Activated naive CD4-positive, alpha-beta T cell treated with anti-CD3 and anti-CD28 coated beads, Interleukin-2, amount 50 U/mL, for 24 hours (primary cell): ENCODE measurements at regions not wholly inside any gene's neighbourhood (a gene's known extent, or its start where the extent isn't known, plus 50 kb on each side); places are given as distances from the start of the nearest gene placed in this dataset.

Experiments
- H3K27ac Mint-ChIP-seq: one replicate; pipeline ENCODE4 v1.8.0; 2021; ENCODE audit warnings: mild to moderate bottlenecking, mixed read lengths
- H3K27me3 Mint-ChIP-seq: one replicate; pipeline ENCODE4 v1.8.0; 2021; ENCODE audit warnings: mixed read lengths
- H3K36me3 Mint-ChIP-seq: one replicate; pipeline ENCODE4 v1.8.0; 2021; ENCODE audit warnings: mixed read lengths
- H3K4me1 Mint-ChIP-seq: one replicate; pipeline ENCODE4 v1.8.0; 2021; ENCODE audit warnings: mixed read lengths
- H3K4me3 Mint-ChIP-seq: one replicate; pipeline ENCODE4 v1.8.0; 2021; ENCODE audit warnings: mild to moderate bottlenecking, mixed read lengths
- H3K9me3 Mint-ChIP-seq: one replicate; pipeline ENCODE4 v1.8.0; 2021; ENCODE audit warnings: mixed read lengths

DNA sequence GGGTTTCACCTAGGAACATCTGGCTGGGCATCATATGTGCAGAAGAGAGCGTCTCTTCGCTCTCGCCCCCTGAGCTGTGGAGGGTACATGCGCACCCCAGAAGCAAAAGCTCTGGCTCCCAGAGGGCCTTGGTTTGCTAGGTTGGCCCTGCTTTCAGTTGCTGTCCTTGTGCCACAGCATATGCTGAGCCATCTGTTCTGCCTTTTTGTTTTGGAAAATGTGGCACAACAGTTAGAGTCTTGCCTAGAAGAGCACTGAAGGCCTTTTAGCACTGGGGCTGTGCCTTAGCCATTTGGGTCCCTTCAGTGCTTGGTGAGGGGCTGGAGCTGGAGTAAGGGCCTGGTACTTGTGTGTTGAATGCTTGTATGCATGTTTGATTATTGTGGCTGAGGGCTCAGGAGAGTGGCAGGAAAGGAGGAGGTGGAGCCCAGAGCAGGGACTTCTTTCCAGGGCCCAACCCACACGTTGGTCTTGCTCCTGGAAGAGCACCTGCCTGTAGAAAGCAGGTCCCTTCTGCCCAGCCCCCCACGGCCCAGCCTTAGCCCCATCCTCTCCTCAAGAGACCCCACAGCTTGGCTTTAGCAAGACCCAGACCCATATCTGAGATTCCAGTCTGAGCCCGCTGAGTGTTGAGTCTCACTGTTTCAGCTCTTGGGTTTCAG is 113.7 kb downstream of the SLC25A47 start:
- peaks cover 40% of the 10 kb centered on the region for H3K4me1 Mint-ChIP-seq
- H3K4me3 Mint-ChIP-seq, result no peak overlapping the region
- H3K9me3 Mint-ChIP-seq, result no peaks in the 10 kb centered on the region
- H3K27me3 Mint-ChIP-seq, result no peaks in the 10 kb centered on the region
- H3K36me3 Mint-ChIP-seq, result peaks cover 3% of the 10 kb centered on the region
- peak overlapping the region; percentile 57 for H3K27ac Mint-ChIP-seq

DNA sequence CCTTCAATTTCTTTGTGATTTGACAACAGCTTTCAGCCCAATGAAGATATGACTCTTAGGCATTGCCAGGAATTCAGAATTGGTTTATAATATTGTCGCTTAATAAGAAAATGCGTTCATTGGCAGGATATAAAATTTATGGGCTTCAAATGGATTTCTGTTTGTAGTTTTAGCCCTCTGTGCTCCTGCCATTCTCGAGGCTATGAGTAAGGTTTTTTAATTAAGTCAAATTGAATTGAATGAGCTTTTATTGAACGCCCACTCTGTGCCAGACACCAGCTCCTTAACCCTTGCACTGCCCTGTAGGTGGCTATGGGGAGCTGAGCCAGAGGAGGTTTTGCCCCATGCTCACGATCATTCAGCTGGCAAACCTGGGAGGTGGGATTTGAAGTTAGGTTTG is 115.1 kb downstream of the SLC25A47 start:
- H3K9me3 Mint-ChIP-seq, result no peaks in the 10 kb centered on the region
- no peak overlapping the region for H3K27ac Mint-ChIP-seq
- no peak overlapping the region for H3K4me3 Mint-ChIP-seq
- H3K4me1 Mint-ChIP-seq, result peaks cover 40% of the 10 kb centered on the region
- no peaks in the 10 kb centered on the region for H3K36me3 Mint-ChIP-seq
- no peaks in the 10 kb centered on the region for H3K27me3 Mint-ChIP-seq

DNA sequence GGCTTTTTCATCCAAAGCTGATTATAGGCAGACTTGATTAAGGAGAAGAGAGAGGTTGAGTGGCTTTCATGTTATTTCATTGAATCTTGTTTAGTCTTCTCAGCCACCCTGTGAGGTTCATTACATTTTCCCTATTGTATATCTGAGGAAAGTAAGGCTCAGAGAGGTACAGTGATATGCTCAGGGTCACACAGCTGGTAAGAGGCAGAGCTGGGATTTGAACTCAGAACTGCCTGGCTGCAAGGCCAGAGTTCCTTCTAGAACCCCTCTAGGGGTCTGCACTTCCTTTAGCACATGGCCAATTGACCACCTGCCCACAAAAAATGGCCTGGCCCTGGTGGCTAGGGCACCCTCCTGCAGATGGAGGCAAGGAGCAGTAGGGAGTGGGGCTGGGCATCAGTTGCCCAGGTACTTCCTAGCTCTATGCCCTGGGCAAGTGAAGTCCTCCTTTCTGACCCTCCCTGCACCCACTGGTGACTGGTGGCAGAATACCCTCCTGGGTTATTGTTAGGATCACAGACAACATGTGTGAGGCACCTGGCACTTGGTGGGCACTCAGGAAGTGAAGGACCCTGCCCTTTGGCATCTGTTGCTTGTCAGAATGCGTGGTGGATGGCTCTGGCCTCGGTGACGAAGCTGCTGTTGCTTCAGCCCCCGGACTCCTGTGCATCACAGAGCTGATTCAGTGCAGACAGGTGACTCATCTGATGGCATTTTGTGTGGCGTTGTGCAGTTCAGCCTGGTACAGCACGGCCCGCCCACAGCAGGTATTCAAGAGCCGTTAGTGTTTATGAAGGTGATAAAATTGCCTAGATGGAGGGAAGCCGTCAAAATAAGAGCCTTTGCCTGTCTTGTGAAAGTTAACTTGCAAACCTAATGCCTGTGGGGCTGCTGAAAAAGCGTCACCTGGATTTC is 115.8 kb downstream of the SLC25A47 start:
- no peak overlapping the region for H3K4me3 Mint-ChIP-seq

DNA sequence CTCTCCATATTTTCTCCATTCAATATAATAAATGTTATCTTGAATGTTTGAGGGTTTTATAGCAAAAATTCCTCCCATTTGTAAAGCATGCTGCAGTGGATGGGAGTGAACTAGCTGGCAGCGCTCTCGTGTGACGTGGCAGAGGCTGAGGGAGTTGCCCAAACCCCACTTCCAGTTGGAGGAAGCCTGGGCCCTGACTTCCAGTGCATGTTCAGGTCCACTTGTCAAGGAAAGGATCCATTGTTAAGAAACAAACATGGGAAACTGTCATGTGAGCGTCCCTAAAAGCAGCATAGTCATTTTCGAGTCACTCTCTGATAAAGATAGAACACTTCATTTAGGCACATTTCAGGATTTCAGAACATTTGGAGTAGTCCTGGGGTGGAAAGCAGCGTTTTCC is 116.6 kb downstream of the SLC25A47 start:
- Mint-ChIP-seq H3K4me1 (peaks cover 40% of the 10 kb centered on the region), H3K9me3 (no peaks in the 10 kb centered on the region), H3K27me3 (no peaks in the 10 kb centered on the region), H3K36me3 (no peaks in the 10 kb centered on the region), H3K4me3 (no peak overlapping the region), H3K27ac (no peak overlapping the region)

More for the DNA sequence above, 115.8 kb downstream of the SLC25A47 start:
- no peaks in the 10 kb centered on the region for H3K9me3 Mint-ChIP-seq
- no peaks in the 10 kb centered on the region for H3K36me3 Mint-ChIP-seq
- no peaks in the 10 kb centered on the region for H3K27me3 Mint-ChIP-seq
- peaks cover 40% of the 10 kb centered on the region for H3K4me1 Mint-ChIP-seq
- no peak overlapping the region for H3K27ac Mint-ChIP-seq

DNA sequence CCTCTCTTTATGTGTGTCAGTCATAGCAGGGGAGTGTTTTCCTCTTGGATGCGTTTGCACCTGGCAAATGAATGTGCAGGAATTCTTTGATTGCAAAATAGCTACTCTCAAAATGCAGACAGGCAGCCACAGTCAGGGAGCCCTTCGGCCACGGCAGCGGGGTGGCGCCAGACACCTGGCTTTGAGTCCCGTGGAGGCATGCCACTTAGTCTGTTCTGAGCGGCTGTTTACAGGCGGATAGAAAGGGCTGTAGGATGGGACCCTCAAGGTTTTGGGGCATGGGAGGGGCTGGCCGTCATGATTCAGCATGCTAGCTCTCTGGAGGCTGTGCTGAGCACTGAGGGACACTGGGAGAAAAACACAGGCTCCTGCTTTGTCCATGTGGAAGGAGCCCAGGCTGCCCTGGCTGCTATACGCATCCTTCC is 117.1 kb downstream of the SLC25A47 start:
- Mint-ChIP-seq H3K27me3 (no peaks in the 10 kb centered on the region), H3K36me3 (no peaks in the 10 kb centered on the region), H3K9me3 (no peaks in the 10 kb centered on the region), H3K4me3 (no peak overlapping the region), H3K4me1 (peaks cover 40% of the 10 kb centered on the region), H3K27ac (no peak overlapping the region)

DNA sequence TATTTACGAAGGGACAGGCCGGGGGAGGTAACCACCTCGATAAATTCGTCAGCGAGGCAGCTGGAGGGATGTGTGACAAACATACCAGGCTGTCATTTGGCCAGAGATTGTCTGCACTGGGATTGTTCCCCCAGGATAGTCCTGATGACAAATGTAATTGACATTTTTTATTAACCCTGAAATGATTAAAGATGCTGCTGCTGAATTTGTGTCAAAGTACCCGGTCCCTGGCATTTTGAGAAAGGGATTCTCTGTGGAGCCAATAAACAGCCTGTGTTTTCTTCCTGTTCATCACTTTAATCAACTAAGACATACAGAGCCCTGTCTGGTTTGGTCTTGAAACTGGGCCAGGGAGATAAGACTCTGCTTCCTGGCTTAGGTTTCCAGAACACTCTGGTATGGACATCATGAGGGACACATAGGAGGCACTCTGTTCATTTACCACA is 117.6 kb downstream of the SLC25A47 start:
- H3K4me3 Mint-ChIP-seq, result no peak overlapping the region
- H3K9me3 Mint-ChIP-seq, result no peaks in the 10 kb centered on the region
- no peaks in the 10 kb centered on the region for H3K36me3 Mint-ChIP-seq
- H3K27ac Mint-ChIP-seq, result no peak overlapping the region
- no peaks in the 10 kb centered on the region for H3K27me3 Mint-ChIP-seq
- H3K4me1 Mint-ChIP-seq, result peaks cover 36% of the 10 kb centered on the region

DNA sequence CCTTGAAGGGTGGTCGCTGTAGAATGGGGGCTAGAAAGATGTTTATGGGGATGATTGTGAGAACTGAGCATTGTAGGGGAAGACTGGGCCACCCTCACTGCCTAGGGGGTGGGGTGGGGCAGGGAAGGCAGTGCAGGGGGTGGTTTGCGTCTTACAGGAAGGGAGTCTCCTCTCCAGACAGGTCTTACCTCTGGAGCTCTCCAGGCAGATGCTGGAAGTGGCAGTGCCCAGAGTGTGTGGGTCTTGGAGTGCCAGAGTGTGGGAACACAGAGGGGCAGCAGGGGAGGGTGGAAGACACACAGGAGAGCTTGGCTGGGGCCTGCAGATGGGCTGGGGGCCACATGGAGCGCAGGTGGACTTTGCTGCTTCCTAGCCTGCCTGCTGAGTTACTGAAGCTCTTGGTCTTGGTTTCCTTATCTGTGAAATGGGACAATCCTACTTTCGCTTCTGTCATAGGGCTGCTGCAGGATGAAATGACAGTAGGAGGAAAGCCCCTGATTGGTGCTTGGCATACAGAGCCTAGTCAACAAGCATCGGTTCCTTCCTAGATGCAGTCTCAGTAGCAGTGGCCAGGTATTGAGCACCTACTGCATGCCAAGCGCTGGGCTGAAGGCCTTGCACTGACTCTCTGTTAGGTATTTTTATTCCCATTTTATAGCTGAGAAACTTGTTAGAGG is 118.3 kb downstream of the SLC25A47 start:
- Mint-ChIP-seq H3K36me3 (no peaks in the 10 kb centered on the region), H3K4me1 (peaks cover 35% of the 10 kb centered on the region), H3K4me3 (no peak overlapping the region), H3K27ac (no peak overlapping the region), H3K9me3 (no peaks in the 10 kb centered on the region), H3K27me3 (no peaks in the 10 kb centered on the region)

DNA sequence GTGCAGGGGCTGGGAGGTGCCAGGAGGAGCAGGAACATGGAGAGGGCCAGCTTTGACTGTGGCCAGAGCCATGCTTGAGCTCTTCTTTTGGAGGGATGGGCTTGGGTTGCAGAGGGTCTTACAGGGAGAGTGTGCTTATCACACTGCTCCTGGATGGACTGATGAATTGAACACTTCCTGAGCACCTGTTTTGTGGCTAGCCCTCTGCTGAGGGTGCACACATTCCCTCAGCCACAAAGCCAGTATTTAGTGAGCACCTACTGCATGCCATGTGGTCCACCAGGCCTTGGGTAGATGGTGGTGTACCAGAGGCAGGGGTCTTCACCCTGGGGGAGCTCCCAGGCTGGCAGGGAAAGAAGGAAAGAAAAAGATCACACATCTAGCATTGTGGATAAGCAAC is 118.9 kb downstream of the SLC25A47 start:
- Mint-ChIP-seq H3K4me1 (peaks cover 32% of the 10 kb centered on the region), H3K27ac (no peak overlapping the region), H3K27me3 (no peaks in the 10 kb centered on the region), H3K4me3 (no peak overlapping the region), H3K9me3 (no peaks in the 10 kb centered on the region), H3K36me3 (no peaks in the 10 kb centered on the region)

DNA sequence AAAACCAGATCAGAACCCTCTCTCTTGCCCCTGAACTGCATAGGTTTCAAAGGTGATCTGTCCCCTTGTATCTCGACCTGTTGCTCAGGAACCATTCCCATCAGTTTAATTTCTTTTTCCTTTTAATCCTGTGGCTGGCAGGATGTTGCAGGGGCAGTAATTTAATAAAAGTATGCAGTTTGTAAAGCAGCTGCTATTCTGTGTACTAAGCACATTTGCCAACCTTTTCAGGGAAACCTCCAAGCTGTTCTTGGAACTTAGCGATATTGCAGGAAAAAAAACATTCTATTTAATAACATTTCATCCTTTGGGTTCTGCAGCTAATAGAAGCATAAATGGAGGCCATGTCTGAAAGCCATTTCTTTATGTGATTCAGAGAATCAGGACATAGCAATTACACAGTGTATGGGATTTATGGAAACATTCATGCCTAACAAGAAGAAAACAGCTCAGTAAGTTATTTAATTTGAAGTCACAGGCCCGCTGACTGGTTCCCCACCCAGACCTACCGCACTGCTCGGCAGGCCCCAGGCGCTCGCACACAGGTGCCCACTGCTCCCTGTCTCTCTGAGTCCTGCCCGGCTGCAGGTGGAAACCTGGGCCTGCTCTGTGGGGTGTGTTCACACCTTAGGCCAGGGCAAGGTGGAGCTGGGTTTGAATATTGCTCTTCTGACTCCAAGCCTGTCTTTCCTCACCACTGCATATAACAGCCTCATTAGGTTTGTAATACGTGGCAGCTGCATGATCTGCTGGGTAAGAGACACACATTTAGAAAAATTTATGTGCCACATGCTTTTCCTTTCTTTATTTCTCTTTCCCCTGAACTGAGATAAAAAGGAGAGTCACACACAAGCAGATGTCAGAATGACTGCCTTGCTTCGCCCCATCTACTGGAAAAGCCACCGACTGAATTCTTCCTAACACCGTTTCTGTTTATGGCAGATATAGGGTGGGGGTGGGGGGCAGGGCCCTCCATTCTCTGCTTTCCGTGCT is 119.7 kb downstream of the SLC25A47 start:
- no peaks in the 10 kb centered on the region for H3K36me3 Mint-ChIP-seq
- H3K9me3 Mint-ChIP-seq, result no peaks in the 10 kb centered on the region
- H3K4me3 Mint-ChIP-seq, result no peak overlapping the region
- H3K27me3 Mint-ChIP-seq, result no peaks in the 10 kb centered on the region
- peaks cover 36% of the 10 kb centered on the region for H3K4me1 Mint-ChIP-seq
- no peak overlapping the region for H3K27ac Mint-ChIP-seq

DNA sequence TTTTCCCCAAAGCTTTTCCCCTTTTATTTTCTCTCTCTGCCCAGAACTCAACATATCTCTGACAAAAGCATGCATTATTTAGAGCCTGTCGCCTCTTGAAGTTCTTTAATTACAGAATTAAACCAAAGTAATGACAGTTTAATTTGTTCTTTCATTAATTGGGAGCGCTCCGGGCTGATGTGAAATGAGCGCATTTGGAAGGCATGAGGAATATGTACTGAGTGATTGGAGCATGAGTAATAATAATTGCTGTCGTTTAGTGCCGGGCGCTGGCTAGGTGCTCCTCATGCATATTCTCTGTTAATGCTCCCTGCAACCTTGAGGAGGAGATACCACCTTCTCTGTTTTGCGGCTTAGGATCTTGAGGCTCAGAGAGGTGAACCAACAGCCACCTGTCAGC is 120.5 kb downstream of the SLC25A47 start:
- Mint-ChIP-seq H3K27ac (no peak overlapping the region), H3K4me3 (no peak overlapping the region), H3K4me1 (peaks cover 29% of the 10 kb centered on the region), H3K9me3 (no peaks in the 10 kb centered on the region), H3K27me3 (no peaks in the 10 kb centered on the region), H3K36me3 (peaks cover 3% of the 10 kb centered on the region)

DNA sequence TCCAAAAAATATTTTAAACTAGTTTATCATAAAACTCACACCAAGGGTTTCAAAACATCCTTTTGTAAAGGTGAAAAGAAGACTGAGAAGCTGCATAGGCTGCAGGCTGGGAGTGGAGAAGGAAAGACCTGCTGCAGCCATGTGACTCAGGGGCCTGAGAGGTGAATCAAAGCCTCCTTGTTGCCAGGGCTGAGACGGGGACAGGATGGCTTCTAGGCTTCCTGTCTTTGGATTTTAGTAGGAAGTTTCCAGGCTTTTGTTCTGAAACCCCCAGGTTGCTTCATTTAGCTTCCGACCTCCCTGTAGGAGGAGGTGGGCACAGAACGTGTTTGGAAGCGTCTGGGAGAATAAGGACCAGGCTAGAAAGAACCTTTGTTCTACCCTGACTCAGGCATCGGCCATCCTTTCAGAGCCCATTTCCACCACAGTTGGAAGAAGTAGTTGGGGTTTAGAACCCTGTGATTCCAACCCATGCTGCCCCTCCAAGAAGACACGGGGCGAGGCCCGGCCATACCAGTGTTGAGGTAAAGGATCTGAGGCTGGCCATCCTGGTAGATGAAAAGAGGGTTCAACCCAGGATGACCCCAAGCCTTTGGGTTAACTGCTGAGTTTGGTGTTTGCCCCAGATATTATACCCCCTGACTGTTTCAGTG is 122.4 kb downstream of the SLC25A47 start:
- no peaks in the 10 kb centered on the region for H3K9me3 Mint-ChIP-seq
- H3K27ac Mint-ChIP-seq, result no peak overlapping the region
- no peaks in the 10 kb centered on the region for H3K27me3 Mint-ChIP-seq
- no peak overlapping the region for H3K4me3 Mint-ChIP-seq
- peaks cover 4% of the 10 kb centered on the region for H3K36me3 Mint-ChIP-seq
- peaks cover 10% of the 10 kb centered on the region for H3K4me1 Mint-ChIP-seq

DNA sequence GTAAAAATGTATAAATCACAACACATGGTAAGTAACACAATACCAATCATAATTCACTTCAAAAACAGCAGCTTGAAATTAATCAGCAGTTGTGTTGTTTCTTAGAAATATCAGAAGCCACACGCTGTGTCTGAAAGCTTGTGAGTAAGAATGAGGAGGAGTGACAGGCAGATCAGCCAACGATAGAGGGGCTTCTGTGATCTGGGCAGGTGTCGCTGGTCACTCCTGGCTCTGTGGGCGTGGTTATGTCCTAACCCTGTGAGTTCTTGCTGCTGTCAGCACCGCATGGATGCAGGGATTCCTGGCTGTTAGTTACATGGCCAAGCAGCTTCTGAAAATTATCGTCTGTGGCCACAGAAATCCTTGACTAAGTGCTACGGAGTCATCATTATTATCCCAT is 123.4 kb downstream of the SLC25A47 start:
- Mint-ChIP-seq H3K9me3 (no peaks in the 10 kb centered on the region), H3K27ac (no peak overlapping the region), H3K4me3 (no peak overlapping the region), H3K27me3 (no peaks in the 10 kb centered on the region), H3K36me3 (peaks cover 4% of the 10 kb centered on the region), H3K4me1 (peaks cover 9% of the 10 kb centered on the region)

DNA sequence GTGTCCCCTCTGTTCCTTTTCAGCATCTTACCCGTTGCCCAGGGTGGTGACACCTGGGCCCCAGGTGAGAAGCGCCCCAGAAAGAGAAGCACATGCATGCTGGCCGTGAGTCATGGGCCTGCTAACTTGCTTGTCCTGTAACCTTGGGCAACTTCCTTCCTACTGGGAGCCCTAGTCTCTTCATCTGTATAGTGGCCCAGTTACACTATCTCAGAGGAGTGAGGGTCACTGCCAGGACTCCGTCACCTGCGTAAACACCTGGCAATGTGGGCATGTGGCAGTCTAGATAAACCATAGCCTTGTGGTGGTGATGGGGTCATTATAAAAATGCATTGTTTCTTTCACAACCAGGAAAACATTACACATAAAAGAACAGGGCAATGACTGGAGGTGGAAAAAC is 125.2 kb downstream of the SLC25A47 start:
- Mint-ChIP-seq H3K9me3 (no peaks in the 10 kb centered on the region), H3K27ac (no peak overlapping the region), H3K27me3 (no peaks in the 10 kb centered on the region), H3K4me1 (peaks cover 7% of the 10 kb centered on the region), H3K36me3 (peaks cover 7% of the 10 kb centered on the region), H3K4me3 (no peak overlapping the region)

DNA sequence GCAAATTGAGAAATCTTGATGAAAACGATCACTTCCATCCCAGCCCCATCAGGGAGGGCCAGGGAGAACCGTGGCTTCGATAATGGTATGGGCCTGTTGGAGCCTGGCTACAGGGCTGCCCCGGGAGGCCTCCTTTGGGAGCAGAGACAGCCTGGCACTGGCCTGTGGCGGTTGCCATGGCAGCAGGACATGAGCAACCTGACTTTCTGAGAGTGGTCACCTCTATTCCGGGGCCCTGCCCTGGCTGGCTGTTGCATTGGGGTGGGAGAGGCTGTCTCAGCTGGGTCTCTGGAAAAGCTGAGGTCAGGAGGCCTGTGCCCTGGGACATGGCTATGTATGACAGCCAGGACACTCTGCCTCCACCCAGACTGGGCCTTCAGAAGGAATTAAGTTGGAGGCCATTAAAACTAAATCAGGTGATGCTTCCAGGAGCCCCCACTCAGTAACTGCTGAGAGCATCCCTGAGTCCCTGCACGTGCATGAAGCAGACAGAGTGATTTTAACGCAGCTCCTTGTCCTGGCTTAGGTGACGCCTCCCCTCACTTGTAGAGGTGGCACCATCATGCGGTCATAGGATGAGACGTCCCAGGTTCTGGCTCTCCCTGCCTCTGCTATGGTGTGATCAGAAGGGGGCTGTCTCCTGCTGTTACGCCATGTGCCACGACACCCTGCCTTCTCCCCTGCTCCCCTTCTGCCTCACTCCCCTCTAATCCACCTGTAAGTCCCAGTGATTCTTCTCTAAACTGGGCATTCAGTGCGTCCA is 126.3 kb downstream of the SLC25A47 start:
- H3K27me3 Mint-ChIP-seq, result no peaks in the 10 kb centered on the region
- H3K36me3 Mint-ChIP-seq, result peaks cover 9% of the 10 kb centered on the region
- no peak overlapping the region for H3K27ac Mint-ChIP-seq
- no peaks in the 10 kb centered on the region for H3K9me3 Mint-ChIP-seq
- no peak overlapping the region for H3K4me3 Mint-ChIP-seq
- H3K4me1 Mint-ChIP-seq, result peaks cover 7% of the 10 kb centered on the region
